NCI-H2196 treated with DMSO at 0.1 percent for 48 hours (cell line): ENCODE measurements at regions not wholly inside any gene's neighbourhood (a gene's known extent, or its start where the extent isn't known, plus 50 kb on each side); places are given as distances from the start of the nearest gene placed in this dataset.

ENCODE experiments used
- DNase-seq: peaks from one replicate; lab custom pipeline; 2025; ENCODE audit not compliant: unreplicated experiment; lab: John Stamatoyannopoulos, UW

- no peak for DNase-seq
These were observed 122.8 kb upstream of the PTPN1 start for GRCh38 chr20:50387218-50387995.

GRCh38 chr20:50387996-50388332, 122.2 kb upstream of the PTPN1 start:
- DNase-seq = no peak

- no peak for DNase-seq
These were observed 121.3 kb upstream of the PTPN1 start for GRCh38 chr20:50388733-50389437.

- no peak for DNase-seq
These were observed 120.8 kb upstream of the PTPN1 start for GRCh38 chr20:50389438-50389807.

GRCh38 chr20:50389808-50390684, 120.1 kb upstream of the PTPN1 start:
- no peak for DNase-seq

- DNase-seq = no peak
These were observed 119.3 kb upstream of the PTPN1 start for GRCh38 chr20:50390685-50391443.

GRCh38 chr20:50391444-50392137, 118.6 kb upstream of the PTPN1 start:
- DNase-seq = no peak

GRCh38 chr20:50392138-50392866, 117.9 kb upstream of the PTPN1 start:
- DNase-seq = no peak

GRCh38 chr20:50393242-50393641, 116.9 kb upstream of the PTPN1 start:
- no peak for DNase-seq

GRCh38 chr20:50393990-50394561, 116.1 kb upstream of the PTPN1 start:
- no peak for DNase-seq

- no peak for DNase-seq
These were observed 115.6 kb upstream of the PTPN1 start for GRCh38 chr20:50394569-50394968.

- DNase-seq = no peak
These were observed 114.9 kb upstream of the PTPN1 start for GRCh38 chr20:50395251-50395729.

- no peak for DNase-seq
These were observed 114.2 kb upstream of the PTPN1 start for GRCh38 chr20:50395914-50396488.

GRCh38 chr20:50396623-50397022, 113.6 kb upstream of the PTPN1 start:
- DNase-seq = no peak

GRCh38 chr20:50397058-50397457, 113.1 kb upstream of the PTPN1 start:
- DNase-seq = no peak

GRCh38 chr20:50398064-50398463, 112.1 kb upstream of the PTPN1 start:
- DNase-seq = no peak

GRCh38 chr20:50398471-50398820, 111.7 kb upstream of the PTPN1 start:
- DNase-seq = no peak

GRCh38 chr20:50398821-50399554, 111.2 kb upstream of the PTPN1 start:
- DNase-seq = no peak
